ENCODE measurements at regions not wholly inside any gene's neighbourhood (a gene's known extent, or its start where the extent isn't known, plus 50 kb on each side); places are given as distances from the start of the nearest gene placed in this dataset.
"Not testable (repeated sequence)": the region's sequence is repeated elsewhere in the genome, so short reads cannot be mapped to it uniquely, and the experiment has no call there.

DNA sequence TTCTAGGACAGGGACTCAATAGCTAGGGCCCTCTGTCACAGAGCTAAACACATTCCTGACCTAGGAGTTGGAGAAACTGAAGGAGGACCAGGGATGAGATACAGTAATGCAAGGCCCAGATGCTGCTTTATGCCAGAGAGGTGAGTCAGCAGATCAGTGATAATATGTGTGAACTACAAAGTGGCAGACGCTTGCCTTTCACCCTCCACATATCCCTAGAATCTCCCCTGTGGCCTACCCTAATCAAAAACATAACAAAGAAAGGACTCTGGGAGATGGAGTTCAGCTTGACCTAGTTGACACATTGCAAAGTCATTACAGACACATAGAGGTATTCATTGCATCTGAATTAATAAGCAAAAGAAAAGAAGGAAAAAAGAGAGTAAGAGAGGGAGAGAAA lies 417.6 kb upstream of the DYNLRB2 start:
- DNase-seq (ENCODE audit: low spot score), result peak; percentile 32

DNA sequence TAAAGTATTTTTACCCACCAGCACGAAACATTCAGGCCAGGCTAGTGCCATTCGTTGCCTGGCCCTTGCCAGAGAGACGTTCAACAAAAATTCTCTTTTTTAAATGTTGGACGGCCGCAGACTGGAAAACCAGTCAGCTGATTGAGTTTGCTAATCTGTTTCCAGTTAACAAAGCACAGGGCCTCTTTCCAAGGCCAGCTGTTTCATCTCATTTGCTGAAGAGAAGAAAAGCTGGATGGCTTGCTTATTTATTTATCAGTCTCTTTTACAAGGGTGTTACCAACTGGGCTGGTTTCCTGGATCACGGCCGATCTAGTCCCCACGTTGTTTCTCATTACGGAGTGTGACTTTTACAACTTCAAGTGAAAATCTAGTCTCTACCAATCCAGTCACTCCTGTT lies 418.7 kb upstream of the DYNLRB2 start:
- DNase-seq (ENCODE audit: low spot score), result peak; percentile 49

GRCh38 chr16:80121522-80121909 lies 419.3 kb upstream of the DYNLRB2 start:
- no peak for DNase-seq (ENCODE audit: low spot score)

GRCh38 chr16:80120899-80121521 lies 419.8 kb upstream of the DYNLRB2 start:
- no peak for DNase-seq (ENCODE audit: low spot score)

DNA sequence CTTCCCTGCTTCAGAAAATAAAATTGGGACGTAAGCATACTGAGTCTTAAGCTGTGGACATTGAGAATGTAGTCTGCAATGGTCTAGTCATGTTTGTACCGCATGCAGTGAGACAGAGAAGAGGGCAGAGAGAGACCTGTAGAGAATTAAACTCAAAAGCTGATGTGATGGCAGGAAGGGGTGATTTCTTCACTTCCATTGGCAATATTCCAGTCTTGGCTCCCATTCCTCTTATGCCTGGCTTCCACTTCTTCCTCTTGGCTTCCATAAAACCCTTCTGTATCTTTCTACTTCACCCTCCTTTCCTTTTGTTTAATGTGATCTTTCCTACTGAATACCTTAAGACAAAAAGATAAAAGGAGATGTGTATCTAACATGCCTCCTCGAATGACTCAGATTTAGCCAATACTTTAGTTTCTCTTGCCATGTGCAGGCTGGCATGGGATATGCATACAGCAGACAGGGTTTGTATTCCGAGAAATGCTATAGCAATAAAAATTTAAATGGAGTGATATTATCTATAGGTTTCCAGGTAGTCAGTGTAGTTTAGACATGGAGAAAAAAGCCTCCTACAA lies 423.1 kb upstream of the DYNLRB2 start:
- no peak for DNase-seq (ENCODE audit: low spot score)

DNA sequence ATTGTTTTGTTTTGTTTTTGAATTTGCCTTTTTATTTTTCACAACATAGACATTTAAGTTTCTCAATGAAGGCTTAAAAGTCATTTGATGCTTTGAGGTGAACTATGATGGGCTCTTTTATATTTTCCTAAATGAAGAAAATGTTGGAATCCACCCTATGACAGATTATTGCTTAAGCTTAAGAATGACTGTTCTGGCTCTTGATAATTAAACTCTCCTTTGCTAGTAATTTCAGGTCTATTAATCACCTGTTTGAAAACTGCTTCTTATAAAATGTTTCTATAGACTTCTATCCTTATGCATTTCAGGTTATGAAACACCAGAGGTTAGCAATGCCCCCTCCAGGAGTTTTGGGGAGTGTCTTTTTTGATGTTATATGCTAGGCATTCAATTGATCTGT lies 424.1 kb upstream of the DYNLRB2 start:
- no peak for DNase-seq (ENCODE audit: low spot score)

DNA sequence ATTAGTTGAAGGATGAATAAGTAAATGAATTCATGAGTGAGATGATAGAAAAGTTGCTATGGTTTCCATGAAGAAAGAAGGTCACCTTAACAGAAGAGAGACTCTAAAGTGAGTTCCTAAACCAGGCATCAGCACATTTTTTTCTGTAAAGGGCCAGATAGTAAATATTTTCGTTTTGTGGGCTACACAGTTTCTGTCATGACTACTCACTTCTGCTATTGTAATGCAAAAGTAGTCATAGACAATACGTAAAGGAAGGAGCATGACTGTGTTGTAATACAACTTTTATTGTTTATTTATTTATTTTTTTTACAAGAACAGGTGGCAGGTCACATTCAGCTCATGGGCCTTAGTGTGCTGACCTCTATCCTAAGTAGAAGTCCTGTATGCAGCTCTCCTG lies 426.1 kb upstream of the DYNLRB2 start:
- no peak for DNase-seq (ENCODE audit: low spot score)

GRCh38 chr16:80113873-80114574 lies 426.8 kb upstream of the DYNLRB2 start:
- DNase-seq (ENCODE audit: low spot score), result peak; percentile 36

DNA sequence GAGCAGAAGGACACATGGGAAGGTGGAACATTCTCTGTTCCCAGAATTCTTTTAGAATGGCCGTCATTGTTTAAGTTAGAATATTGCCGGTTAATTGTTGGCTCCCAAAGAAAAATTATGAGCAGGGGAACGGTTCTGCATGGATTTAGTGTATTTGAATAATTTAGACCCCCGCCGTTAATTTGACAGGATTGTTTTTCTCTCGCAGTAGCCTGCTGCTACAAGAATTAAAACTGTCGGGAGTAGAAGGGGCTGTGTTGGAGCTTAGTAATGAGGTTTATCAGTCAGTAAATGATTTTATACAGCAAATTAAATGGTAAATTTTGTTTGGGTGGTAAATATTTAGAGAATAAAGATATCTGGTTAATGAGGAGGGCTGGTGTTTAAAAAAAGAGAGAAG lies 431.2 kb upstream of the DYNLRB2 start:
- DNase-seq (ENCODE audit: low spot score), result no peak

GRCh38 chr16:80107900-80108299 lies 432.9 kb upstream of the DYNLRB2 start:
- no peak for DNase-seq (ENCODE audit: low spot score)

DNA sequence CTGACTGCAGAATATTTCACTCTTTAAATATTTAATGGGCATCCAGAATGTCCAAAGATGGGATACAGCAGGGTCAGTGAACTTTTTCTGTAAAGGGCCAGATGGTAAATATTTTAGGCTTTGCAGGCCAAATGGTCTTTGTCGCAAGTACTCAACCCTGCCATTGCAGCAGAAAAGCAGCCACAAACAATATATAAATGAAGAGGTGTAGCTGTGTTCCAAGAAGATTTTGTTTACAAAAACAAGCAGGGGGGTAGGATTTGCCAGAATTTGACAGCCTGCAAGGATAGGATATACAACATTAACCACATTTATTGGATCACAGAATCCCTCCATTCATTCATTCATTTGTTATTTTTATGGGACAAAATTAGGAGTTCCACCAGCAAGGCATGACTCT lies 435.0 kb upstream of the DYNLRB2 start:
- DNase-seq (ENCODE audit: low spot score), result no peak

- DNase-seq (ENCODE audit: low spot score), result peak; percentile 46
Measured at GRCh38 chr16:80105160-80105559, 435.6 kb upstream of the DYNLRB2 start.

- DNase-seq (ENCODE audit: low spot score), result no peak
Measured at GRCh38 chr16:80104401-80104800, 436.4 kb upstream of the DYNLRB2 start.

- no peak for DNase-seq (ENCODE audit: low spot score)
Measured at GRCh38 chr16:80103463-80103862, 437.3 kb upstream of the DYNLRB2 start.

- DNase-seq (ENCODE audit: low spot score), result no peak
Measured at GRCh38 chr16:80100846-80101451, 439.8 kb upstream of the DYNLRB2 start.

DNA sequence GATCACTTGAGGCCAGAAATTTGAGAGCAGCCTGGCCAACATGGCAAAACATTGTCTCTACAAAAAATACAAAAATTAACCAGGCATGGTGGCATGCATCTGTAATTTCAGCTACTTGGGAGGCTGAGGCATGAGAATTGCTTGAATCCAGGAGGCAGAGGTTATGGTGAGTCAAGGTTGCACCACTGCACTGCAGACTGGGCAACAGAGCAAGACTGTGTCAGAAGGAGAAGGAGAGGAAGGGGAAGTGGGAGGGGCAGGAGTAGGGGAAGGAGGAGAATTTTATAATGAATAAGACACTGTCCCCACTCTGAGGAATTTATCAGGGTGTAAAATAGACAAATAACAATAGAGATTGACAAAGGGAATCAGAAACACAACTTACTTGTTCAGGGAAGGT lies 440.6 kb upstream of the DYNLRB2 start:
- DNase-seq (ENCODE audit: low spot score), result no peak

- no peak for DNase-seq (ENCODE audit: low spot score)
Measured at GRCh38 chr16:80097098-80097497, 443.7 kb upstream of the DYNLRB2 start.

DNA sequence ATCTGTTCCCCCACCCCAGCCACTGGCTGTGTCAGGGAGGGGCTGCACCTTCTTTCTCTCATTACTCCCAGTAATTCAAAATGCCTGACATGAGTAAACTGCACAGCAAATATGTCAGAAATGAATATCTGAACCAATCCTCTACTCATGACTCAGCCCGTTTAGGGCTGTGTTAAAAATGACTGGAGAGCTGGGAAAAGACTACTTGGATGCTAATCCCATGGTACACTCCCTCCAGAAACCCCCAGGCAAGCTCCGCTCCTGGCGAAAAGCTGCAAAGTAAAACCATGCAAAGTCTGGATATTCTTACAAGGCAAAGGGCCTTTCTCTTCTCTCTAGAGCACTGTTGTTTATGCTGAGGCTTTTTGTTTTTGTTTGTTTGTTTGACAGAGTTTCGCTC lies 448.1 kb upstream of the DYNLRB2 start:
- peak; percentile 62 for DNase-seq (ENCODE audit: low spot score)

- not testable (repeated sequence) for DNase-seq (ENCODE audit: low spot score)
Measured at GRCh38 chr16:80091453-80091852, 449.3 kb upstream of the DYNLRB2 start.

- no peak for DNase-seq (ENCODE audit: low spot score)
Measured at GRCh38 chr16:80085606-80086005, 455.2 kb upstream of the DYNLRB2 start.

- peak; percentile 79 for DNase-seq (ENCODE audit: low spot score)
Measured at GRCh38 chr16:80084614-80085013, 456.2 kb upstream of the DYNLRB2 start.

GRCh38 chr16:80084163-80084562 lies 456.6 kb upstream of the DYNLRB2 start:
- DNase-seq (ENCODE audit: low spot score), result no peak

GRCh38 chr16:80082906-80083305 lies 457.9 kb upstream of the DYNLRB2 start:
- DNase-seq (ENCODE audit: low spot score), result no peak

All from AG20443 (cell line).